GM12874 (cell line): ENCODE measurements at regions not wholly inside any gene's neighbourhood (a gene's known extent, or its start where the extent isn't known, plus 50 kb on each side); places are given as distances from the start of the nearest gene placed in this dataset.

Experiments used
- TF ChIP-seq, protein P1 (sequence below): IDR thresholded peaks from 2 replicates; pipeline ENCODE4 v1.5.1; 2011; ENCODE audit warnings: low read depth, mild to moderate bottlenecking, control low read depth, low read length, moderate library complexity; ENCODE audit not compliant: insufficient read depth

DNA sequence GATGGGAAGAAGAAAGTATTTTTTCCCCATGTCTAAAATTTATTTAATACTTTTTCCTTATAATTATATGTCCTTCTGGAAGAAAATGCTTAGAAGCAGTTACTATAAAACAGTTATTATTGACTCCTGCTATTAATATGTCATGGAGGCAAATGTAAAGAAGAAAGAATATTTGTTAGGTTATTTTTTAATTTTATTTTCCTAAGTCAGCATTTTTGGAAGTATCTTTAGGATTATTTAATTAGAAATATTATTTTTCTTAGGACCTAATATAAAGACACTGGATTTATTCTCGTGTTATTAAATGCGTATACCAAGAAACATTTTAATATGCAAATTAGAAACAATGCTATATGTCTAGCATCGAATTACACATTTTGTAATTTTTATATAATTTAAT, 687.7 kb downstream of the TRAM1L1 start:
- TF ChIP-seq, protein P1, sequence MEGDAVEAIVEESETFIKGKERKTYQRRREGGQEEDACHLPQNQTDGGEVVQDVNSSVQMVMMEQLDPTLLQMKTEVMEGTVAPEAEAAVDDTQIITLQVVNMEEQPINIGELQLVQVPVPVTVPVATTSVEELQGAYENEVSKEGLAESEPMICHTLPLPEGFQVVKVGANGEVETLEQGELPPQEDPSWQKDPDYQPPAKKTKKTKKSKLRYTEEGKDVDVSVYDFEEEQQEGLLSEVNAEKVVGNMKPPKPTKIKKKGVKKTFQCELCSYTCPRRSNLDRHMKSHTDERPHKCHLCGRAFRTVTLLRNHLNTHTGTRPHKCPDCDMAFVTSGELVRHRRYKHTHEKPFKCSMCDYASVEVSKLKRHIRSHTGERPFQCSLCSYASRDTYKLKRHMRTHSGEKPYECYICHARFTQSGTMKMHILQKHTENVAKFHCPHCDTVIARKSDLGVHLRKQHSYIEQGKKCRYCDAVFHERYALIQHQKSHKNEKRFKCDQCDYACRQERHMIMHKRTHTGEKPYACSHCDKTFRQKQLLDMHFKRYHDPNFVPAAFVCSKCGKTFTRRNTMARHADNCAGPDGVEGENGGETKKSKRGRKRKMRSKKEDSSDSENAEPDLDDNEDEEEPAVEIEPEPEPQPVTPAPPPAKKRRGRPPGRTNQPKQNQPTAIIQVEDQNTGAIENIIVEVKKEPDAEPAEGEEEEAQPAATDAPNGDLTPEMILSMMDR = no peak

DNA sequence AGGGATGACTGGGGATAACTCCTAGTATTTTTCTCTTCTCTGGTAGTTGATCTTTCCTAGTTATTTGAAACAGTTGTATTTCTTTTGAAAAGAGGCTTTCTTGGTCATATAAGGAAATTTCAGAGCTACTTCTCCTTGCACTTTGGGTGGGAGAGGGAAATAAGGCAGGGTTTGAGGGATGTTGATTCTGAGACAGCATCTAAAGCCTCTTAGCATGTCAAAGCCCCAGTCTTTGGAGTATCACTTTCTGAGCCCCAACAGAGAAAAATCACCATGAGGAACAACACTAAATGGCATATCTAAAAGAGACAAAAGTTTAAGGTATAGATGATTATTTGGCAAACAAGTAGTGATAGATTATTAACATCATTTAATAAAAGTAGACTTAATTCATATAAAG, 688.1 kb downstream of the TRAM1L1 start:
- TF ChIP-seq, protein P1 = no peak

DNA sequence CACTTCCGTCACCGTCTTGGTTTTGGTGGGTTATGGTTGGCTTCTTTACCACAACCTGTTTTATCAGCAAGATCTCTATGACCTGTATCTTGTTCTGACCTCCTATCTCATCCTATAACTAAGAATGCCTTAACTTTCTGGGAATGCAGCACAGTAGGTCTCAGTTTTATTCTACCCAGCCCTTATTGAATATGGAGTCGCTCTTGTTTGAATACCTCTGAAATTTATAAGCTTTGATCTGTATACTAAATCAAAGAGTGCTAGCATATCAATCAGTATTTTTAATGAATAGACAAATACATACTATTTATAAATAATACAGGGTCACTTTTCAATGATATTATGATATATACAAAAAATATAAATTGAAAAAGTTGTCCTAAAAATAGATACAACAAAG, 690.0 kb downstream of the TRAM1L1 start:
- TF ChIP-seq, protein P1 = no peak

DNA sequence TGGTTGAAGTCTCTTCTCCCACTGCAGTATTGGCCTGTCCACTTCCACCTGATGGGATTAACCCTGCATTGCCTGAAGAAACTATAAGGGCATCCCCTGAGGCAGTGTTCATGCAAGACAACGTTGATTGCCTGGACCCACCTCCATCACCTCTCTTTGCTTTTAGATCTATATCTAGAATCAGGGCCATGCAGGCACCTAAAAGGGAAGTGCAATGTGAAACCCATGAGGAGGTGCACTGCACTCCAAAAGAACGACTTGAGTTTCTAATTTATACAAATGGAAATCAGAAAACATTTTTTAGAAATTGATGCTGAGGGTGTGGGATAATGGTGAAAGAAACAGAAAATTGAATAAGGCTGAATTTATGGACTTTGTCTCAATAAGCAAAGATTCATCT, 694.4 kb downstream of the TRAM1L1 start:
- TF ChIP-seq, protein P1 = no peak

DNA sequence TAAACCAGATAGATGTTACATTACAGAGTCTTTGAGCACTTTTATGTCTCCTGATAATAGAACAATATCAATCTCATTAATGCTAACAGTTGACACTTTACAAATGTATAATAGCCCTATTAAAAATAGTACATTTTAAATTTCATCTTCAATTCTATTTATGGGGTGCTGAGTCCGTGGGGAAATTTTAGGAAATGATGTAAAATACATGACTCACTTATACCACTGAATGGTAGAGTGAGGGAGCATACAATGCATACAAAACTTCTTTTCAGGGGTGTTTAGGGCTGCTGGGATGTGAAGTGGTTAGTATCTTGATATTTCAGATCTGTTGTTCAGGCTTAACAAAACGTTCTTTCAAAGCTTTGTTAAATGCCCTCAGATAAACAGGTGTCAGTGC, 696.2 kb downstream of the TRAM1L1 start:
- TF ChIP-seq, protein P1 = no peak

DNA sequence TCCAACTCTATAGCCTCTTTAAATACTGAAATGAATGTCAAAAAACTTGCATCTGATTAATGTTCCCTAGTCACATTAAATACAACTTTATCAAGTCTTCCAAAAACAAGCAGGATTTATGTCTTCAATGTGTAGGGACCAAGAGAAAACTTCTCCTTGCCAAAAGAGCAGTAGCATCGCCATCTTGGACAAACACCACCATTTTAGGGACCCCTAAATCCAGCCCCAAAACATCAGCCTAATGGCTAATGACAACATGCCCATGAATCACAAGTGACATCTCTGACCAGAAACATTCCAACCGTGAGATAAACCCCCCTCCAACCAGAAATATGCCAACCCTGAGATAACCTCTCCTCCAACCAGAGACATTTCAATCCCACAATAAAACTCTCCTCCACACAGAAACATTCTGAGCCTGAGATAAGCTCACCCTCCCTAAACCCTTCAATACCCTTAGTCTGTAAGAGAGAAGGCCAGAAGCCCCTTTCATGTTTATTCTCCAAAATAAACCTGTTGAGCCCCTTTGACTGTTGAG, 697.4 kb downstream of the TRAM1L1 start:
- TF ChIP-seq, protein P1 = no peak

DNA sequence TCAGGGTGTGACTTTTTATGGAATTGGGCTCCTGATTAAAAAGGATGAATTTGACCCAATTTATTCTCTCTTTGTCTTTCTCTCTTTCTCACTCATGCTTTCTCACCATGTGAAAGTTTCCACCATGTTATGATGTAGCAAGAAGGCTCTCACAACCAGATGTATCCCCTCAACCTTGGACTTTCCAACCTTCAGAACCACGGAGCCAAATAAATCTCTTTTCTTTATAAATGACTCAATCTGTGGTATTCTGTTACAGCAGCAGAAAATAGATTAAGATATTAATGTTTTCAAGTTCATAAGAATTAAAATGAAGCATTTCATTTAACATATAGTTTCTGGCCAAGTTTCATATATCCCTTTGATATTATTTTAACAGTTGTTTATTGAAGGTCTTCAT, 698.5 kb downstream of the TRAM1L1 start:
- TF ChIP-seq, protein P1 = no peak
